Muscle of leg (tissue), 3 donors: ENCODE measurements at regions not wholly inside any gene's neighbourhood (a gene's known extent, or its start where the extent isn't known, plus 50 kb on each side); places are given as distances from the start of the nearest gene placed in this dataset.

Experiments
- DNase-seq: peaks from one replicate; pipeline ENCODE4 v3.0.0; 2013
- H3K27ac ChIP-seq: one replicate; pipeline ENCODE4 v1.5.1; 2013; ENCODE audit warnings: mild to moderate bottlenecking, low read length, control low read depth
- H3K27me3 ChIP-seq: one replicate; pipeline ENCODE4 v1.6.1; 2013; ENCODE audit warnings: low read length; ENCODE audit not compliant: control insufficient read depth, insufficient read depth
- H3K36me3 ChIP-seq: one replicate; pipeline ENCODE4 v1.6.1; 2013; ENCODE audit warnings: low read length; ENCODE audit not compliant: control insufficient read depth, insufficient read depth
- H3K4me1 ChIP-seq: one replicate; pipeline ENCODE4 v1.6.1; 2013; ENCODE audit warnings: low read length; ENCODE audit not compliant: control insufficient read depth, insufficient read depth
- H3K4me3 ChIP-seq: one replicate; pipeline ENCODE4 v1.5.1; 2013; ENCODE audit warnings: low read length, control low read depth
- H3K9me3 ChIP-seq: replicated peaks from 2 replicates; pipeline ENCODE4 v1.6.1; 2013; ENCODE audit warnings: low read depth, low read length; ENCODE audit not compliant: control insufficient read depth
- WGBS: methylation state at CpG from one replicate; pipeline ENCODE4 v1.1.5; 2013; ENCODE audit warnings: missing lambda C conversion rate; ENCODE audit not compliant: insufficient coverage; 5-methylcytosine and 5-hydroxymethylcytosine counted together

GRCh38 chr11:106446302-106446701, 368.8 kb downstream of the AASDHPPT start:
- no peaks in the 10 kb centered on the region for H3K4me1 ChIP-seq
- H3K4me3 ChIP-seq = no peak overlapping the region
- H3K27me3 ChIP-seq = no peaks in the 10 kb centered on the region
- H3K9me3 ChIP-seq = no peaks in the 10 kb centered on the region
- no peak overlapping the region for H3K27ac ChIP-seq
- no peak for DNase-seq
- WGBS = no CpG with 5 or more reads among the region's 1 CpG
- H3K36me3 ChIP-seq = no peaks in the 10 kb centered on the region

DNA sequence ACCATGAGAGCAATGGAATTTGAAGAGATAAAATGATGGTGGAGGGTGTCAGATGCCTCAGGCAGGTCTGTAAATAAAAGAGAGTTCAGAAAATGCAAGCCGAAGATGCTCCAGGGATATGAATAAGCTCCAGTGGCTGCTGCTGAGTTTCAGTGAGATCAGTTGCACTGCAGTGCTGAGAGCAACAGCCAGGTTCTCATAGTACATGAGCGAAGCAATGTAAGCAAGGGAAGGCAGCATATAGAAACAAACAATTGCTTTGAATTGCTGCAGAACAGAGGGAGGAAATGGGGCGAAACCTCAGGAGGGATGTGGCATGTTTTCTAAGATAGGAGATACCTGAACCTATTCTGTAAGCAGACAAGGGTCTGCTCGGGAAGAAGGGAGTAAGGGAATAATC, 369.5 kb downstream of the AASDHPPT start:
- no peak for DNase-seq
- no peaks in the 10 kb centered on the region for H3K9me3 ChIP-seq
- 56% methylated on average over 4 of the region's 4 CpGs for WGBS
- no peaks in the 10 kb centered on the region for H3K36me3 ChIP-seq
- H3K27ac ChIP-seq = no peak overlapping the region
- no peak overlapping the region for H3K4me3 ChIP-seq
- no peaks in the 10 kb centered on the region for H3K4me1 ChIP-seq
- H3K27me3 ChIP-seq = no peaks in the 10 kb centered on the region

GRCh38 chr11:106447631-106448191, 370.2 kb downstream of the AASDHPPT start:
- H3K9me3 ChIP-seq = no peaks in the 10 kb centered on the region
- WGBS = 49% methylated on average over 3 of the region's 5 CpGs

DNA sequence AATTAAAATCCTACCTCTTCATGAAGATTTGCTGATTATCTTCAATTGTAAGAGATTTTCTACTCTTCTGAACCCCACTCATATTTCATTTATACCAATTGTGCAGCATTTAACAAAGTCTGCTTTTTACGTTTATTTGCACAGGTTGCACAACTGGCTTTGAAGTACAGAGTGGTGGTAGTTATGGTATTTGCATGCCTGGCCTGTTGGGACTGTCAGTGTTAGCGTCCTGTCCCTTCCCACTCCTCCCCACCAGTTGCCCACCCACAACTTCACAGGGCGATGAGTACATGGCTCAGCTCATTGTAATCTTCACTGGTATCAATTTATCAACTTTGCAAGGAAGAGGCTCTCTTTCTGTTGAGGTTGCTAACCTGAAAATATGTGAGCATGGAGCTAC, 372.3 kb downstream of the AASDHPPT start:
- peaks cover 2% of the 10 kb centered on the region for H3K9me3 ChIP-seq
- no peaks in the 10 kb centered on the region for H3K36me3 ChIP-seq
- WGBS = no CpG with 5 or more reads among the region's 3 CpGs
- H3K27ac ChIP-seq = no peak overlapping the region
- DNase-seq = no peak
- H3K27me3 ChIP-seq = no peaks in the 10 kb centered on the region
- H3K4me3 ChIP-seq = no peak overlapping the region
- H3K4me1 ChIP-seq = no peaks in the 10 kb centered on the region

More at GRCh38 chr11:106447631-106448191, 370.2 kb downstream of the AASDHPPT start:
- Histone ChIP-seq H3K4me3 (no peak overlapping the region), H3K4me1 (no peaks in the 10 kb centered on the region), H3K27ac (no peak overlapping the region), H3K27me3 (no peaks in the 10 kb centered on the region), H3K36me3 (no peaks in the 10 kb centered on the region)
- DNase-seq = no peak

GRCh38 chr11:106451228-106451922, 373.9 kb downstream of the AASDHPPT start:
- Histone ChIP-seq H3K27me3 (no peaks in the 10 kb centered on the region), H3K4me3 (no peak overlapping the region), H3K36me3 (no peaks in the 10 kb centered on the region), H3K9me3 (peaks cover 2% of the 10 kb centered on the region), H3K27ac (no peak overlapping the region), H3K4me1 (no peaks in the 10 kb centered on the region)
- no peak for DNase-seq
- WGBS = no CpG with 5 or more reads among the region's 2 CpGs

- Histone ChIP-seq H3K4me1 (no peaks in the 10 kb centered on the region), H3K9me3 (peaks cover 2% of the 10 kb centered on the region), H3K4me3 (no peak overlapping the region), H3K27ac (no peak overlapping the region), H3K27me3 (no peaks in the 10 kb centered on the region), H3K36me3 (no peaks in the 10 kb centered on the region)
- DNase-seq = no peak
- WGBS = no CpG with 5 or more reads among the region's 3 CpGs
Measured at GRCh38 chr11:106456647-106457046, 379.2 kb downstream of the AASDHPPT start.

DNA sequence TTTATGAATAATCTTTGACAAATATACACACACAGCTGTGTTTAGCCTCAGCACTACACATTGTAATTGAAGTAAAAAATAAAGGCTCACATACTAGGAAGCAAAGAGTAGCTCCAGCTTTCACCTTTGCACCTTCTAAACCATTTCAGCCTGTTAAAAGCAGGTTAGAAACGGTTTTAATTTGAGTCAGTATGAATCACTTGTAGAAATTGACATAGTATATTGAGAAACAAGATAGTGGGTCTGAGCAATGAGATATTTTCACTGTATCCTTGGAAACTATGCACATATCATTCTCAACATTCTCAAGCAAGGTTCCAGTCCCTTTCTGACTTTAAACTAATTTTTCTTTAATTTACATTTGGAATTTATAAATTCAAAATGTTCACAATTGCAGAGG, 380.3 kb downstream of the AASDHPPT start:
- DNase-seq = no peak
- Histone ChIP-seq H3K36me3 (no peaks in the 10 kb centered on the region), H3K27ac (no peak overlapping the region), H3K9me3 (peaks cover 2% of the 10 kb centered on the region), H3K4me3 (no peak overlapping the region), H3K27me3 (no peaks in the 10 kb centered on the region), H3K4me1 (no peaks in the 10 kb centered on the region)
- WGBS = no CpG with 5 or more reads among the region's 1 CpG

DNA sequence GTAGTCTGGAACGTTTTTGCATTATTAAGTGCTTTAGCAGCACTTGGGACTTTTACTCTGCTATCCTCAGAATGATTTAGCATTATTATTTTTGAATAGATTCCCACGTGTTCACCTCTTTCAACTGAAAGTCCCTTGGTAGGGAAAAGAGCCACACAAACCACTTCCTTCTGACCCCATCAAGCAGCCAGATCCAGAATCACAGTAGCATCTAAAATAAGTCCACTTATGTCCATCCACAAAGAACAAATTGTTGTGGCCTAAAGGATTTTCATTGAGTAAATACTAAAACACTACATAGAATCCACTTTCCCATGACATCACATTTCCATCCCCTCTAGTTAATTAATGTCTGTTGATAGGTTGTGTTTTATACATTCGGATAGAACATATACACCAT, 381.7 kb downstream of the AASDHPPT start:
- H3K4me1 ChIP-seq = no peaks in the 10 kb centered on the region
- H3K36me3 ChIP-seq = no peaks in the 10 kb centered on the region
- no peak for DNase-seq
- H3K4me3 ChIP-seq = no peak overlapping the region
- H3K9me3 ChIP-seq = no peaks in the 10 kb centered on the region
- no peak overlapping the region for H3K27ac ChIP-seq
- no peaks in the 10 kb centered on the region for H3K27me3 ChIP-seq
- WGBS = no CpG with 5 or more reads among the region's 3 CpGs

DNA sequence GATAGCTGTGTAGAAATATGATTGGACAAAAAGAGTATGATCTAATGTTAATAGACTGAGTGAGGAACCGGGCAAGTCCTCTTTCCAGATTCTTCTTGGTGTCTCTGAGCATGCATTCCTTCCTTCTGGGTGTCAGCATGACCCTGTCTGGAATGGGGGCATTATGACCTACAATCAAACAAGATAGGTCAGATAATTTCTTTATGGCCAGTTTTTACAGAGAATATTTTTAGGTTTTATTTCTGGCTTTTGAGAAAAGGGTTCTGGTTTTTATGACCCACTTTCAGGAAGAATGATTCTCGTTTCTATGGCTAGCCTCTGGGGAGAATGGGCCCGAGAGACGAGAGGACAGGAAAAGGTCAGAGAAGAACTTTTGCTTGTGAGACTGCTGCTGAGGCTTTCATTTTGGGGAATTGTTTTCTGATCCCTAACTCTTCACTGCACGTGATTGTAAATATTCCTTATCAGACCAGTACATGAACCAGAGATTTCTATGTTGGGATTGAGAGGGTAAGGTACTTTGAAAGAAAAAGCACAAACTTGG, 383.8 kb downstream of the AASDHPPT start:
- Histone ChIP-seq H3K4me1 (peaks cover 2% of the 10 kb centered on the region), H3K9me3 (no peaks in the 10 kb centered on the region), H3K36me3 (no peaks in the 10 kb centered on the region), H3K27me3 (no peaks in the 10 kb centered on the region), H3K4me3 (no peak overlapping the region), H3K27ac (no peak overlapping the region)
- no CpG with 5 or more reads among the region's 5 CpGs for WGBS
- DNase-seq = no peak

DNA sequence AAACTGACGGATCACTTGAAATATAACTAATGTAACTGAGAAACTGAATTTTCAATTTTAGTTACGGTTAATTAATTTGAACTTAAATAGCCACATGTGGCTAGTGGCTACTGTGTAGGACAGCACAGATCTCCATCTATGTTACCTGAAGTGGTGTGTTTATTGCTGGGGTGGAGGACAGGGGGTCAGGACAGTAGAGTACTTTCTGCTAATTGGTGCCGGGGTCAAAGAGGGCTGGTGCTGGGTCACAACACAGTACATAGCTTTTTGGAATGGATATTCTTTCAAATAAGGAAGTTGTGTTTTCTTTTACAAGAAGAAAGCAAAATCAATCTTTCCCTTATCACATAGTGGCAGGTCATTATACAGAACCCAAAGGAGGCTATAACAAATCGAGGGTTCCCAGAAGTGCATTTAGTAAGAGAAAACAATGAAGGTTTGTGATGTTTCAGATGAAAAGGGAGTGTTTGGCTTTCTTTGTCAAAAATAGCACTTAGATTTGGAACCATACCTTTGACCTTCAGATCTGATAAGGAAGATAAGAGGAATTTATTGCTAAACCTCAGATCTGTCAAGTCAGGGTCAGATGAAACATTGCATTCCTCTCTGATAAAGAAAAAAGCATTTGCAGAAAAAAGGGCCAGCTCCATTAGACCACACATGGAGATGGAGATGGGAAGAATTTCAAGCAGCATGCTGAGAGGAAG, 384.5 kb downstream of the AASDHPPT start:
- peaks cover 2% of the 10 kb centered on the region for H3K4me1 ChIP-seq
- no peak overlapping the region for H3K27ac ChIP-seq
- H3K27me3 ChIP-seq = no peaks in the 10 kb centered on the region
- H3K9me3 ChIP-seq = no peaks in the 10 kb centered on the region
- WGBS = no CpG with 5 or more reads among the region's 4 CpGs
- no peak overlapping the region for H3K4me3 ChIP-seq
- no peaks in the 10 kb centered on the region for H3K36me3 ChIP-seq
- no peak for DNase-seq
